HepG2 (cell line): ENCODE measurements at regions not wholly inside any gene's neighbourhood (a gene's known extent, or its start where the extent isn't known, plus 50 kb on each side); places are given as distances from the start of the nearest gene placed in this dataset.

Experiments used
- ATAC-seq: fragments of 200-7000 bp; cut with Tn5 transposase; 3 replicates; pipeline ENCODE4 v1.9.1; 2020; ENCODE audit warnings: mild to moderate bottlenecking, moderate library complexity
- BruUV-seq: library from RNA; stranded (reverse); fragments of 400-500 nt; replicated peaks from 2 replicates; lab custom pipeline; 2021; lab: Mats Ljungman, UMichigan
- CTCF ChIA-PET: fragments of 300-600 bp; formaldehyde crosslinking; extraction: SDS; loops from one replicate; lab custom pipeline; 2021; ENCODE audit warnings: low total read pairs, inconsistent platforms, low intra/inter-chr PET ratio; lab: Yijun Ruan, JAX
- POLR2A ChIA-PET: fragments of 350-600 bp; sonication (Branson Sonifier 250); formaldehyde crosslinking; loops from one replicate; lab custom pipeline; 2020; ENCODE audit warnings: antibody characterized with exemption, inconsistent platforms; lab: Yijun Ruan, JAX
- DNase-seq: peaks from one replicate; pipeline ENCODE4 v3.0.0-alpha.2; 2015; ENCODE audit warnings: low spot score
- FAIRE-seq: peaks from 3 replicates; lab custom pipeline; 2011; peaks lifted over from hg19 to GRCh38; lab: Jason Lieb, UNC
- H2AFZ ChIP-seq: one replicate; pipeline ENCODE4 v1.6.1; 2011; ENCODE audit warnings: low read length, inconsistent platforms
- H3K27ac ChIP-seq: fragments of 300-600 bp; 3 replicates; pipeline ENCODE4 v1.8.0; 2011; ENCODE audit warnings: mixed run types, mild to moderate bottlenecking, mixed read lengths, low read length, inconsistent platforms; ENCODE audit not compliant: insufficient read depth; ENCODE audit errors: extremely low read length
- H3K27me3 ChIP-seq, 2 experiments: fragments of 200-600 bp in 1 of 2; 2 replicates in 1 of 2; 3 replicates in 1 of 2; pipeline versions ENCODE4 v1.6.0 to v1.8.0; 2011; ENCODE audit warnings: low read length in 2 of 2, mild to moderate bottlenecking in 2 of 2, moderate library complexity in 2 of 2, inconsistent platforms in 1 of 2; ENCODE audit not compliant: insufficient read depth in 2 of 2, control insufficient read depth in 1 of 2
- H3K36me3 ChIP-seq, 2 experiments: fragments of 200-600 bp in 1 of 2; replicated peaks in 1 of 2; 2 replicates in 1 of 2; 3 replicates in 1 of 2; pipeline versions ENCODE4 v1.5.1 to v1.8.0; 2011; ENCODE audit warnings: low read length in 2 of 2, inconsistent platforms in 1 of 2; ENCODE audit not compliant: insufficient read depth in 2 of 2, control insufficient read depth in 1 of 2
- H3K4me1 ChIP-seq: 2 replicates; pipeline ENCODE4 v1.5.1; 2012; ENCODE audit warnings: low read length, inconsistent platforms; ENCODE audit not compliant: insufficient read depth
- H3K4me2 ChIP-seq: 2 replicates; pipeline ENCODE4 v1.6.0; 2011; ENCODE audit warnings: low read depth, low read length, inconsistent platforms
- H3K4me3 ChIP-seq, 3 experiments: fragments of 200-600 bp in 1 of 3; sonication (generic), shearing (Covaris generic) in 1 of 3; replicated peaks in 1 of 3; 2 replicates each; pipeline ENCODE4 v1.5.1; 2011 to 2016; ENCODE audit warnings: low read length in 3 of 3, inconsistent platforms in 2 of 3, low read depth in 2 of 3, mild to moderate bottlenecking in 2 of 3, control low read depth in 1 of 3, mixed read lengths in 1 of 3; ENCODE audit not compliant: insufficient read depth in 1 of 3
- H3K79me2 ChIP-seq: one replicate; pipeline ENCODE4 v1.6.1; 2011; ENCODE audit warnings: low read length, inconsistent platforms; ENCODE audit not compliant: insufficient read depth
- H3K9ac ChIP-seq: 2 replicates; pipeline ENCODE4 v1.6.0; 2011; ENCODE audit warnings: mild to moderate bottlenecking, low read depth, low read length, inconsistent platforms; ENCODE audit not compliant: insufficient read depth
- H3K9me3 ChIP-seq: 2 replicates; pipeline ENCODE4 v1.5.1; 2012; ENCODE audit warnings: mild to moderate bottlenecking, low read length
- H4K20me1 ChIP-seq: 2 replicates; pipeline ENCODE4 v1.6.0; 2011; ENCODE audit warnings: inconsistent platforms, mild to moderate bottlenecking, low read length, moderate library complexity; ENCODE audit not compliant: insufficient read depth
- CEBPB ChIP-seq: IDR thresholded peaks from 2 replicates; pipeline ENCODE4 v1.6.1; 2011; ENCODE audit warnings: low read depth, low read length, improper control_type of control experiment, borderline replicate concordance
- KDM2A ChIP-seq: sonication (generic); formaldehyde crosslinking; IDR thresholded peaks from 2 replicates; pipeline ENCODE4 v1.4.0; 2020; ENCODE audit warnings: low read depth, missing genetic modification reagents, borderline replicate concordance
- NFIB ChIP-seq: sonication (generic); formaldehyde crosslinking; IDR thresholded peaks from 2 replicates; pipeline ENCODE4 v1.9.0; 2021; ENCODE audit warnings: missing genetic modification reagents, mild to moderate bottlenecking, borderline replicate concordance
- RXRA ChIP-seq: sonication (generic); formaldehyde crosslinking; IDR thresholded peaks from 2 replicates; pipeline ENCODE4 v1.5.1; 2020; ENCODE audit warnings: missing genetic modification reagents
- TBX2 ChIP-seq: sonication (generic); formaldehyde crosslinking; IDR thresholded peaks from 2 replicates; pipeline ENCODE4 v1.5.0; 2020; ENCODE audit warnings: missing genetic modification reagents, mild to moderate bottlenecking, borderline replicate concordance
- WIZ ChIP-seq: sonication (generic); formaldehyde crosslinking; IDR thresholded peaks from 2 replicates; pipeline ENCODE4 v1.5.1; 2020; ENCODE audit warnings: mild to moderate bottlenecking, missing genetic modification reagents
- ZNF441 ChIP-seq: sonication (generic); formaldehyde crosslinking; IDR thresholded peaks from 2 replicates; pipeline ENCODE4 v1.7.0; 2021; ENCODE audit warnings: missing genetic modification reagents, borderline replicate concordance
- ZNF484 ChIP-seq: sonication (generic); formaldehyde crosslinking; IDR thresholded peaks from 2 replicates; pipeline ENCODE4 v1.5.1; 2020; ENCODE audit warnings: mild to moderate bottlenecking, low read depth, missing genetic modification reagents, borderline replicate concordance
- WGBS: methylation state at CpG from one replicate; pipeline ENCODE4 v1.1.6; 2017; ENCODE audit warnings: low lambda C conversion rate; 5-methylcytosine and 5-hydroxymethylcytosine counted together
- in situ Hi-C: cut with HindIII; loops from 2 replicates; pipeline ENCODE4 v1.10.0; 2017; ENCODE audit warnings: low pct_unique_long_range_greater_than_20kb; ENCODE audit not compliant: extremely low pct_ligation_motif_present
- intact Hi-C: fragments of 100-400 bp; cut with micrococcal nuclease; formaldehyde crosslinking; loops from one replicate; pipeline ENCODE4 v1.10.0; 2022; ENCODE audit not compliant: unreplicated experiment
- TF ChIP-seq, protein P1 (sequence below): sonication (generic); formaldehyde crosslinking; IDR thresholded peaks from 2 replicates; pipeline ENCODE4 v1.8.1; 2023; ENCODE audit warnings: missing genetic modification reagents, inconsistent platforms, borderline replicate concordance

- H4K20me1 ChIP-seq: no peaks in the 10 kb centered on the region
- no peaks in the 10 kb centered on the region for H3K4me1 ChIP-seq
- FAIRE-seq (no peak), DNase-seq (no peak), ATAC-seq (no peak)
- no peaks in the 10 kb centered on the region for H3K36me3 ChIP-seq
- ChIA-PET CTCF (no interaction called here), POLR2A (no interaction called here)
- H3K27ac ChIP-seq: no peak overlapping the region
- BruUV-seq: no TSS peak
- H2AFZ ChIP-seq: no peak overlapping the region
- H3K9me3 ChIP-seq: peaks cover 29% of the 10 kb centered on the region
- no peaks in the 10 kb centered on the region for H3K79me2 ChIP-seq
- H3K4me3 ChIP-seq: no peak overlapping the region
- intact Hi-C loops (no loop called here), in situ Hi-C loops (no loop called here)
- H3K9ac ChIP-seq: no peak overlapping the region
- TF ChIP-seq KDM2A (CRISPR knock-in tag) (no peak), TBX2 (CRISPR knock-in tag) (no peak), WIZ (CRISPR knock-in tag) (no peak), ZNF484 (CRISPR knock-in tag) (no peak), NFIB (CRISPR knock-in tag) (no peak), ZNF441 (CRISPR knock-in tag) (no peak)
- TF ChIP-seq, protein P1, sequence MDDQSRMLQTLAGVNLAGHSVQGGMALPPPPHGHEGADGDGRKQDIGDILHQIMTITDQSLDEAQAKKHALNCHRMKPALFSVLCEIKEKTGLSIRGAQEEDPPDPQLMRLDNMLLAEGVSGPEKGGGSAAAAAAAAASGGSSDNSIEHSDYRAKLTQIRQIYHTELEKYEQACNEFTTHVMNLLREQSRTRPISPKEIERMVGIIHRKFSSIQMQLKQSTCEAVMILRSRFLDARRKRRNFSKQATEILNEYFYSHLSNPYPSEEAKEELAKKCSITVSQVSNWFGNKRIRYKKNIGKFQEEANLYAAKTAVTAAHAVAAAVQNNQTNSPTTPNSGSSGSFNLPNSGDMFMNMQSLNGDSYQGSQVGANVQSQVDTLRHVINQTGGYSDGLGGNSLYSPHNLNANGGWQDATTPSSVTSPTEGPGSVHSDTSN: no peak
- H3K4me2 ChIP-seq: no peak overlapping the region
- 0% methylated on average over 1 of the region's 1 CpG for WGBS
- H3K27me3 ChIP-seq: no peaks in the 10 kb centered on the region
Measured at GRCh38 chr5:24906689-24907088, 261.9 kb upstream of the CDH10 start.

DNA sequence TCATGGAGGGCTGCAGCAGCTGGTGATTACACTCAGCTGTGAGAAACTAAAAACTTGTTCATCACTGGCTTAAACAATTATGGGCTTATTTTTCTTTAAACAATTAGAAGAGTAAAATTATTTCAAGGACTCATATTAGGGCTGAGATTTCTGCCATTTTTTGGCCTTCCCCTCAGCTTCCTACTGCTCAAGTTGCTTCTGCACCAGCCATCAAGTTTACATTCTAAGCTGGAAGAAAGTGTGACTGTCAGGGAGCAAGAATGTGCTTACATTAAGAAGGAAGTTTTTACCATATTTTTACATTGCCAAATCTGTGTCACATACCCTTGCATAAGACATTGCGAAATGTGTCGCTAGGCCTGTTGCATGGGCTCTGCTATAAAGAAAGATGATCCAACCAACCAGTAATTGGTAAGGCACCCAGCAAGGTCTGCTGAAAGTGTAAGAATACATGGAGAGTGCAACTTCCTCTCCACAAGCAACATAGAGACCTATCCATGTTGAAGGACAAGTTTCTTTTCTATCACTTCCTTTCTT, 260.3 kb upstream of the CDH10 start:
- ChIA-PET POLR2A (no interaction called here), CTCF (no interaction called here)
- no peaks in the 10 kb centered on the region for H3K4me1 ChIP-seq
- TF ChIP-seq CEBPB (peak; percentile 55; the same call in 1 of the 2 replicates), RXRA (no peak)
- H3K27me3 ChIP-seq: no peaks in the 10 kb centered on the region
- H3K9ac ChIP-seq: no peak overlapping the region
- H2AFZ ChIP-seq: no peak overlapping the region
- no peaks in the 10 kb centered on the region for H3K36me3 ChIP-seq
- in situ Hi-C loops (no loop called here), intact Hi-C loops (no loop called here)
- no peak overlapping the region for H3K4me2 ChIP-seq
- BruUV-seq: no TSS peak
- DNase-seq (no peak), FAIRE-seq (no peak), ATAC-seq (no peak)
- H3K4me3 ChIP-seq: no peak overlapping the region
- no peak overlapping the region for H3K27ac ChIP-seq
- H3K79me2 ChIP-seq: no peaks in the 10 kb centered on the region
- 0% methylated on average over 2 of the region's 2 CpGs for WGBS
- no peaks in the 10 kb centered on the region for H4K20me1 ChIP-seq
- peaks cover 45% of the 10 kb centered on the region for H3K9me3 ChIP-seq
